ENCODE measurements at regions not wholly inside any gene's neighbourhood (a gene's known extent, or its start where the extent isn't known, plus 50 kb on each side); places are given as distances from the start of the nearest gene placed in this dataset.

DNA sequence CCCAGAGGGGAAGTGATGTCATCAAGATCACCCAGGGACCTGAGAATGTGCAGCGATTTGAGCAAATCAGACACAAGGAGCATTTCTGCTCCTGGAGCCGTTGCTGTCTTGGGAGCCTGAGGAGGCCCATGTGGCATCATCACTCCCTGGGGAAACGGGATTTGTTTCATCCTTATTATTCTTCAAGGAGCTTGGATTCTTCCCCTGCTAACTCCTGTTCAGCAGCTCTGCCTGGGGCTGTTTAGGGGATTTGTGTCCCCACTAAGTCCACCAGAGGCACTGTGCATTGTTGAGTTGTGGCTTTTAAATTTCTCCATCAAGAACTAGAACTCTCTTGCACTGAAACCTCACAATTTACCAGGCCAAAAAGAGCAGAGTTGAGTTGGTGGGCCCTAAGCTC is 104.2 kb upstream of the MSX1 start:
- Histone ChIP-seq H3K4me1 (no peaks in the 10 kb centered on the region), H3K27me3 (no peaks in the 10 kb centered on the region), H3K27ac (no peak overlapping the region), H3K36me3 (no peaks in the 10 kb centered on the region), H3K4me3 (no peak overlapping the region), H3K9me3 (no peaks in the 10 kb centered on the region)
- no peak for TF ChIP-seq POLR2A (IDR thresholded peaks at IDR 0.05)
- TF ChIP-seq POLR2AphosphoS5 (IDR thresholded peaks at IDR 0.05), result no peak
- TF ChIP-seq, protein P1, sequence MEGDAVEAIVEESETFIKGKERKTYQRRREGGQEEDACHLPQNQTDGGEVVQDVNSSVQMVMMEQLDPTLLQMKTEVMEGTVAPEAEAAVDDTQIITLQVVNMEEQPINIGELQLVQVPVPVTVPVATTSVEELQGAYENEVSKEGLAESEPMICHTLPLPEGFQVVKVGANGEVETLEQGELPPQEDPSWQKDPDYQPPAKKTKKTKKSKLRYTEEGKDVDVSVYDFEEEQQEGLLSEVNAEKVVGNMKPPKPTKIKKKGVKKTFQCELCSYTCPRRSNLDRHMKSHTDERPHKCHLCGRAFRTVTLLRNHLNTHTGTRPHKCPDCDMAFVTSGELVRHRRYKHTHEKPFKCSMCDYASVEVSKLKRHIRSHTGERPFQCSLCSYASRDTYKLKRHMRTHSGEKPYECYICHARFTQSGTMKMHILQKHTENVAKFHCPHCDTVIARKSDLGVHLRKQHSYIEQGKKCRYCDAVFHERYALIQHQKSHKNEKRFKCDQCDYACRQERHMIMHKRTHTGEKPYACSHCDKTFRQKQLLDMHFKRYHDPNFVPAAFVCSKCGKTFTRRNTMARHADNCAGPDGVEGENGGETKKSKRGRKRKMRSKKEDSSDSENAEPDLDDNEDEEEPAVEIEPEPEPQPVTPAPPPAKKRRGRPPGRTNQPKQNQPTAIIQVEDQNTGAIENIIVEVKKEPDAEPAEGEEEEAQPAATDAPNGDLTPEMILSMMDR (IDR thresholded peaks at IDR 0.05), result no peak
- DNase-seq (ENCODE audit: low spot score in 2 of 2), result no peak
- intact Hi-C loops (cut with DNase I; ENCODE audit: low total_unique reads), result no loop called here

DNA sequence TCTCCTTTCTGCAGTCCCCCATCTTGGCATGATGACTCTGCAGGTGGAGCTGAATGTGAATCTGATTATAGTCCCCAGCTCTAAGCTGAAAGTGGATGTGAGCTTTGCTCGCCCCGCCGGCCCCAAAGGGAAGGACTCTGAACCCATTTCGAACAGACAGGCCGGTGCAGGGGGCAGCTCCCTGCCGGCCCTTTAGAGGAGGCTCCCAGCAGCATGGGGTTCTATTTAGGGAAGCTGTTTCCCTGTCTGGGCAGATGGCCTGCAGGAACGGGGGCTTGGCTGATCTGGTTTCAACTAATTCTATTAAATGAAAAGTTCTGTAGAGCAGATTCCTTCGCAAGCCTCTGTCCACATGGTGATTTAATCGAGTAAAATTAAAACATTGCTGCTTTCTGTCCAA is 104.8 kb upstream of the MSX1 start:
- Histone ChIP-seq H3K36me3 (no peaks in the 10 kb centered on the region), H3K4me3 (no peak overlapping the region), H3K27me3 (no peaks in the 10 kb centered on the region), H3K4me1 (no peaks in the 10 kb centered on the region), H3K9me3 (no peaks in the 10 kb centered on the region), H3K27ac (no peak overlapping the region)
- DNase-seq (ENCODE audit: low spot score in 2 of 2), result no peak
- TF ChIP-seq POLR2AphosphoS5 (IDR thresholded peaks at IDR 0.05) (no peak), POLR2A (IDR thresholded peaks at IDR 0.05) (no peak)
- TF ChIP-seq, protein P1 (IDR thresholded peaks at IDR 0.05), result no peak
- intact Hi-C loops (cut with DNase I; ENCODE audit: low total_unique reads), result no loop called here

DNA sequence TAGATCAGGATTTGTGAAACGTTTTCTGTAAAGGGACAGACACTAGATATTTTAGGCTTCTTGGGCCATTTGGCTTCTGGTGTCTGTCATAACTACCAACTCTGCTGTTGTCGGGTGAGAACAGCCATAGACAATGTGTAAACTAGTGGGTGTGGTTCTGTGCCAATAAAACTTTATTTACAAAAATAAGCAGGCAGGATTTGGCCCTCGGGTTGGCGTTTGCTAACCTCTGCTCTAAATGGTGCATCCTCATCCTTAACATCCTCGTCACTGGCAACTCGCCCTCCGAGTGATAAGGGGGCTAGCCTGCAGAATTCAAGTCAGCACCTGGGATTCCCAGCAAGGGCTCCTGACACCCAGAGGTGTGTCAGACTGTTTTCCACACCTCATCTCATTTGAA is 105.8 kb upstream of the MSX1 start:
- no peak overlapping the region for H3K27ac ChIP-seq
- no peak overlapping the region for H3K4me3 ChIP-seq
- TF ChIP-seq POLR2A (IDR thresholded peaks at IDR 0.05), result no peak
- TF ChIP-seq POLR2AphosphoS5 (IDR thresholded peaks at IDR 0.05), result no peak
- TF ChIP-seq, protein P1 (IDR thresholded peaks at IDR 0.05), result no peak

DNA sequence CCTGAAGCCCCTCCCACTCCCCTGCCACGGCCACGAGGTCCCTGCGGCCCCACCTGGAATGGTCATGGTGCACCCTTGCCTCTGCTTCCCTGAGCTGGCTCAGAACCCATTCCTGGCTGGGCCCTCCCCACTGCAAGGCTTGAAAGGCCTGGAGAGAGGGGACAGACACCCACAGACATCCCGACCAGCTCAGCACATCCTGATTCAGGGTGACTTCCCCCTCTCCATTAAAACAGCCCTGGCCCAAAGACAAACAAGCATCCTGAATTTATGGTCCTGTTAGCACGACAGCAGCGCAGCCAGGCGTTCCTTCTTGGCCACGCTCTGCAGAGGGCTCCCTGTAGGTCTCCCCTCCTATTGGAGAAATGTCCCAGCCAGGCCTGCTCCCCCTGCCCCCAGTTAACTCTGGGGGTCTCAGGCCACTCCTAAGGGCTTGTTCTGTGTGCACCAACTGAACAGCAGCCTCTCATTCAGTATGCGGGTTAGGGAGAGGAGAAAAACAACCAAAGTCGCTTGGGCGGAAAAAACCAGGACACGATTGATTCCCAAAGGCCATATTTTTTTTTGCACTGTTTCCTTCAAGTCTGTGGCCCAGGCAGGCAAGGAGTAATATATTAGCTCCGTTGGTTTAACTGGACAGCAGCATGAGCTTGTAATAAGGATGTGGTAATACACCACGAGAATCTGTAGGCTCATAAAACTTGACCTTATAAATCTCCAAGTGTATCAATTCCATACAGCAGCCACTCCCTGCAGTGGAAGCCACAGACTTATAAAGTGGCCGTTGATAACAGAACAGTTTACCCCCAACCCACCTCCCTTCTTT is 106.7 kb upstream of the MSX1 start:
- TF ChIP-seq, protein P1 (IDR thresholded peaks at IDR 0.05), result no peak
- TF ChIP-seq POLR2A (IDR thresholded peaks at IDR 0.05), result no peak
- no peak for TF ChIP-seq POLR2AphosphoS5 (IDR thresholded peaks at IDR 0.05)
- H3K4me3 ChIP-seq, result no peak overlapping the region
- H3K4me1 ChIP-seq, result no peaks in the 10 kb centered on the region
- intact Hi-C loops (cut with DNase I; ENCODE audit: low total_unique reads), result no loop called here
- DNase-seq (ENCODE audit: low spot score in 2 of 2), result no peak
- no peaks in the 10 kb centered on the region for H3K27me3 ChIP-seq
- H3K9me3 ChIP-seq, result no peaks in the 10 kb centered on the region
- no peak overlapping the region for H3K27ac ChIP-seq
- no peaks in the 10 kb centered on the region for H3K36me3 ChIP-seq

More for the DNA sequence above, 105.8 kb upstream of the MSX1 start:
- Histone ChIP-seq H3K36me3 (no peaks in the 10 kb centered on the region), H3K27me3 (no peaks in the 10 kb centered on the region), H3K9me3 (no peaks in the 10 kb centered on the region), H3K4me1 (no peaks in the 10 kb centered on the region)
- intact Hi-C loops (cut with DNase I; ENCODE audit: low total_unique reads), result no loop called here
- no peak for DNase-seq (ENCODE audit: low spot score in 2 of 2)

DNA sequence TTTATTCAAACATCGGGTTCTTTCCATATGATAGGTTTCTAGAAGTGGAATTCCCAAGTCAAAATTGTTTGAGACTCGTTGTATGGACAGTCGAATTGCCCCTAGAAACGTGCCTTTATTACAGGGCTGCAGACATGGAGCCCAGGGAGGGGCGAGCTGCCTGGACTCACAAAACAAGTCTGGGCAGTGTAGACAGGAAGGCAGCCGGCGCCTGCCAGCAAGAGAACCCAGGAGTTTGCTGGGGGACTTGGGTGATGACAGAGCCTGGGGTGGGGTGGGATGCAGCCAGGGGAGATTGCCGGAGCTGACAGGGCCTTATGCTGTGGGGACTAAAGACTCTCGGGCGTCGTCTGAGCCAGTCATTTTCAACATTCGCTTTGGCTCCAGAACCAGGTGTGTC is 107.4 kb upstream of the MSX1 start:
- TF ChIP-seq POLR2AphosphoS5 (IDR thresholded peaks at IDR 0.05) (no peak), POLR2A (IDR thresholded peaks at IDR 0.05) (no peak)
- TF ChIP-seq, protein P1 (IDR thresholded peaks at IDR 0.05), result no peak

More for the DNA sequence above, 107.4 kb upstream of the MSX1 start:
- H3K4me3 ChIP-seq, result no peak overlapping the region
- no peak overlapping the region for H3K27ac ChIP-seq
- intact Hi-C loops (cut with DNase I; ENCODE audit: low total_unique reads), result no loop called here
- peaks cover 0 to 2% of the 10 kb centered on the region in 2 donors for H3K9me3 ChIP-seq
- no peaks in the 10 kb centered on the region for H3K4me1 ChIP-seq
- no peak for DNase-seq (ENCODE audit: low spot score in 2 of 2)
- H3K27me3 ChIP-seq, result no peaks in the 10 kb centered on the region
- no peaks in the 10 kb centered on the region for H3K36me3 ChIP-seq
